ENCODE measurements at regions not wholly inside any gene's neighbourhood (a gene's known extent, or its start where the extent isn't known, plus 50 kb on each side); places are given as distances from the start of the nearest gene placed in this dataset.
"Not testable (repeated sequence)": the region's sequence is repeated elsewhere in the genome, so short reads cannot be mapped to it uniquely, and the experiment has no call there.

GRCh38 chr4:116183241-116183640 lies 902.1 kb downstream of the TRAM1L1 start:
- DNase-seq (ENCODE audit: extremely low read depth, low read depth, low spot score): no peak

- peak; percentile 5 for DNase-seq (ENCODE audit: extremely low read depth, low read depth, low spot score)
These were observed 905.2 kb downstream of the TRAM1L1 start for GRCh38 chr4:116180157-116180601.

- not testable (repeated sequence) for DNase-seq (ENCODE audit: extremely low read depth, low read depth, low spot score)
These were observed 934.0 kb downstream of the TRAM1L1 start for GRCh38 chr4:116151371-116151770.

GRCh38 chr4:116150152-116150551 lies 935.2 kb downstream of the TRAM1L1 start:
- DNase-seq (ENCODE audit: extremely low read depth, low read depth, low spot score): no peak

- no peak for DNase-seq (ENCODE audit: extremely low read depth, low read depth, low spot score)
These were observed 942.2 kb downstream of the TRAM1L1 start for GRCh38 chr4:116143198-116143597.

- DNase-seq (ENCODE audit: extremely low read depth, low read depth, low spot score): no peak
These were observed 952.4 kb downstream of the TRAM1L1 start for GRCh38 chr4:116132946-116133345.

GRCh38 chr4:116126794-116127193 lies 958.6 kb downstream of the TRAM1L1 start:
- DNase-seq (ENCODE audit: extremely low read depth, low read depth, low spot score): no peak

- no peak for DNase-seq (ENCODE audit: extremely low read depth, low read depth, low spot score)
These were observed 963.3 kb downstream of the TRAM1L1 start for GRCh38 chr4:116122124-116122523.

- DNase-seq (ENCODE audit: extremely low read depth, low read depth, low spot score): no peak
These were observed 967.2 kb downstream of the TRAM1L1 start for GRCh38 chr4:116118221-116118620.

- not testable (repeated sequence) for DNase-seq (ENCODE audit: extremely low read depth, low read depth, low spot score)
These were observed 972.5 kb downstream of the TRAM1L1 start for GRCh38 chr4:116112861-116113260.

- DNase-seq (ENCODE audit: extremely low read depth, low read depth, low spot score): no peak
These were observed 974.7 kb downstream of the TRAM1L1 start for GRCh38 chr4:116110713-116111112.

GRCh38 chr4:116108606-116109005 lies 976.8 kb downstream of the TRAM1L1 start:
- no peak for DNase-seq (ENCODE audit: extremely low read depth, low read depth, low spot score)

GRCh38 chr4:116101321-116101720 lies 984.1 kb downstream of the TRAM1L1 start:
- DNase-seq (ENCODE audit: extremely low read depth, low read depth, low spot score): no peak

GRCh38 chr4:116099596-116099995 lies 985.8 kb downstream of the TRAM1L1 start:
- DNase-seq (ENCODE audit: extremely low read depth, low read depth, low spot score): no peak

GRCh38 chr4:116097353-116097752 lies 983.9 kb upstream of the NDST4 start:
- DNase-seq (ENCODE audit: extremely low read depth, low read depth, low spot score): not testable (repeated sequence)

GRCh38 chr4:116092961-116093360 lies 979.5 kb upstream of the NDST4 start:
- no peak for DNase-seq (ENCODE audit: extremely low read depth, low read depth, low spot score)

GRCh38 chr4:116088771-116089170 lies 975.4 kb upstream of the NDST4 start:
- DNase-seq (ENCODE audit: extremely low read depth, low read depth, low spot score): no peak

GRCh38 chr4:116082808-116083366 lies 969.5 kb upstream of the NDST4 start:
- no peak for DNase-seq (ENCODE audit: extremely low read depth, low read depth, low spot score)

GRCh38 chr4:116073051-116073450 lies 959.6 kb upstream of the NDST4 start:
- no peak for DNase-seq (ENCODE audit: extremely low read depth, low read depth, low spot score)

GRCh38 chr4:116070283-116070682 lies 956.9 kb upstream of the NDST4 start:
- DNase-seq (ENCODE audit: extremely low read depth, low read depth, low spot score): no peak

GRCh38 chr4:116066711-116067245 lies 953.4 kb upstream of the NDST4 start:
- no peak for DNase-seq (ENCODE audit: extremely low read depth, low read depth, low spot score)

GRCh38 chr4:116064331-116064730 lies 950.9 kb upstream of the NDST4 start:
- no peak for DNase-seq (ENCODE audit: extremely low read depth, low read depth, low spot score)

- DNase-seq (ENCODE audit: extremely low read depth, low read depth, low spot score): no peak
These were observed 945.9 kb upstream of the NDST4 start for GRCh38 chr4:116059361-116059760.

Measured in glomerular endothelial cell (primary cell).